HG03354 (cell line): ENCODE measurements at regions not wholly inside any gene's neighbourhood (a gene's known extent, or its start where the extent isn't known, plus 50 kb on each side); places are given as distances from the start of the nearest gene placed in this dataset.

ENCODE experiments used
- ATAC-seq: cut with Tn5 transposase; IDR thresholded peaks from one replicate; pipeline ENCODE4 v1.9.1; 2021; ENCODE audit warnings: mild to moderate bottlenecking; ENCODE audit not compliant: unreplicated experiment, poor library complexity, severe bottlenecking

GRCh38 chr4:96713271-96713850 is 873.5 kb downstream of the PDHA2 start:
- no peak for ATAC-seq

- no peak for ATAC-seq
Observed at GRCh38 chr4:96729641-96730040, 889.7 kb downstream of the PDHA2 start.

- ATAC-seq, result no peak
Observed at GRCh38 chr4:96730432-96730831, 890.5 kb downstream of the PDHA2 start.

GRCh38 chr4:96736352-96736889 is 896.5 kb downstream of the PDHA2 start:
- ATAC-seq, result no peak

GRCh38 chr4:96739101-96739500 is 899.2 kb downstream of the PDHA2 start:
- ATAC-seq, result no peak

GRCh38 chr4:96742332-96743014 is 902.6 kb downstream of the PDHA2 start:
- ATAC-seq, result no peak

GRCh38 chr4:96744676-96745075 is 904.8 kb downstream of the PDHA2 start:
- ATAC-seq, result no peak

GRCh38 chr4:96753216-96753615 is 913.3 kb downstream of the PDHA2 start:
- ATAC-seq, result no peak

- no peak for ATAC-seq
Observed at GRCh38 chr4:96755569-96756484, 915.9 kb downstream of the PDHA2 start.

- ATAC-seq, result no peak
Observed at GRCh38 chr4:96756584-96756983, 916.7 kb downstream of the PDHA2 start.

- ATAC-seq, result no peak
Observed at GRCh38 chr4:96763546-96763945, 923.7 kb downstream of the PDHA2 start.

GRCh38 chr4:96766359-96766758 is 926.5 kb downstream of the PDHA2 start:
- ATAC-seq, result no peak

- ATAC-seq, result no peak
Observed at GRCh38 chr4:96767815-96768480, 928.1 kb downstream of the PDHA2 start.

GRCh38 chr4:96775501-96775900 is 935.6 kb downstream of the PDHA2 start:
- ATAC-seq, result no peak

- no peak for ATAC-seq
Observed at GRCh38 chr4:96776920-96777527, 937.1 kb downstream of the PDHA2 start.

- ATAC-seq, result no peak
Observed at GRCh38 chr4:96784336-96784735, 944.4 kb downstream of the PDHA2 start.

GRCh38 chr4:96786306-96786705 is 946.4 kb downstream of the PDHA2 start:
- ATAC-seq, result no peak

- no peak for ATAC-seq
Observed at GRCh38 chr4:96787766-96788165, 947.9 kb downstream of the PDHA2 start.

GRCh38 chr4:96809563-96809962 is 969.7 kb downstream of the PDHA2 start:
- no peak for ATAC-seq

GRCh38 chr4:96827086-96827485 is 987.2 kb downstream of the PDHA2 start:
- no peak for ATAC-seq
